ENCODE measurements at regions not wholly inside any gene's neighbourhood (a gene's known extent, or its start where the extent isn't known, plus 50 kb on each side); places are given as distances from the start of the nearest gene placed in this dataset.

DNA sequence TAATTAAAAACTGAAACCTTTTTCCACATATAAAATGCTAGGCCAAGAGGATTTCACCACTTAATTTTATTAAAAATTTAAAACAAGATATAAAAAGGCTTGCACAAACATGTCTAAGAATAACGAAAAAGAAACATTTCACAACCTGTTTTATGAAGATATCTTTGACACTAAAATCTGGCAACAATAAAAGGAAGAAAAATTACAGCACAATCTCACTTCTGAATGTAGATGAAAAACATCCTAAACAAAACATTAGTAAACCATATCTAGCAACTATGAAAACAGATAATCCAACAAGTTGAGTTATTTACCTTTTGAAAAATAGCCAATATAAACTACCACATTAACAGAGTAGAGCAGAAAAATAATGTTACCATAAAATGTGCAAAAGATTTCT is 185.4 kb upstream of the MMADHC start:
- Histone ChIP-seq H3K9me3 (replicated peaks; ENCODE audit: control insufficient read depth, insufficient read depth, low read depth, low read length) (no peaks in the 10 kb centered on the region), H2AFZ (ENCODE audit: low read depth, low read length) (no peak overlapping the region), H4K20me1 (replicated peaks; ENCODE audit: control insufficient read depth, insufficient read depth, low read length) (no peaks in the 10 kb centered on the region), H3K9me1 (ENCODE audit: control insufficient read depth, insufficient read depth, low read length) (no peaks in the 10 kb centered on the region), H3K9ac (ENCODE audit: insufficient read depth in 1 of 2, low read depth in 2 of 2, low read length in 2 of 2) (no peak overlapping the region), H3K4me3 (no peak overlapping the region), H3K27me3 (ENCODE audit: control insufficient read depth in 2 of 2, insufficient read depth in 2 of 2, low read length in 2 of 2) (no peaks in the 10 kb centered on the region), H3K4me2 (ENCODE audit: insufficient read depth, low read length) (no peak overlapping the region), H3K36me3 (ENCODE audit: control insufficient read depth, insufficient read depth, low read length) (no peaks in the 10 kb centered on the region), H3K79me2 (ENCODE audit: control insufficient read depth, insufficient read depth, low read length) (no peaks in the 10 kb centered on the region), H3K4me1 (replicated peaks in 1 of 2; ENCODE audit: control insufficient read depth in 2 of 2, insufficient read depth in 2 of 2, low read length in 2 of 2) (no peaks in the 10 kb centered on the region), H3K27ac (ENCODE audit: extremely low read depth, low read depth, low read length) (no peak overlapping the region)
- ChIA-PET POLR2A (no interaction called here), CTCF (ENCODE audit: low intra/inter-chr PET ratio) (no interaction called here)
- no TSS peak for BruUV-seq (replicated peaks)
- in situ Hi-C loops (cut with MboI) (no loop called here), intact Hi-C loops (cut with micrococcal nuclease) (no loop called here)
- ATAC-seq: no peak
- no peak for DNase-seq (ENCODE audit: extremely low read depth in 1 of 4, low spot score in 3 of 4)
- FAIRE-seq: no peak
- WGBS (ENCODE audit: insufficient coverage, low coverage, missing lambda C conversion rate): 0% methylated on average over 1 of the region's 1 CpG
- TF ChIP-seq TAL1 (IDR thresholded peaks at IDR 0.05) (no peak), PTTG1 (tag; IDR thresholded peaks at IDR 0.05; ENCODE audit: low read depth) (no peak), CHCHD3 (CRISPR knock-in tag; IDR thresholded peaks at IDR 0.05) (no peak), PYGO2 (tag; IDR thresholded peaks at IDR 0.05) (no peak), MAFF (IDR thresholded peaks at IDR 0.05; ENCODE audit: low read length) (no peak), MTF1 (CRISPR knock-in tag; IDR thresholded peaks at IDR 0.05; ENCODE audit: borderline replicate concordance) (no peak), DMBX1 (CRISPR knock-in tag; IDR thresholded peaks at IDR 0.05; ENCODE audit: borderline replicate concordance) (no peak)
- TF ChIP-seq, protein P1, sequence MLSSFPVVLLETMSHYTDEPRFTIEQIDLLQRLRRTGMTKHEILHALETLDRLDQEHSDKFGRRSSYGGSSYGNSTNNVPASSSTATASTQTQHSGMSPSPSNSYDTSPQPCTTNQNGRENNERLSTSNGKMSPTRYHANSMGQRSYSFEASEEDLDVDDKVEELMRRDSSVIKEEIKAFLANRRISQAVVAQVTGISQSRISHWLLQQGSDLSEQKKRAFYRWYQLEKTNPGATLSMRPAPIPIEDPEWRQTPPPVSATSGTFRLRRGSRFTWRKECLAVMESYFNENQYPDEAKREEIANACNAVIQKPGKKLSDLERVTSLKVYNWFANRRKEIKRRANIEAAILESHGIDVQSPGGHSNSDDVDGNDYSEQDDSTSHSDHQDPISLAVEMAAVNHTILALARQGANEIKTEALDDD (IDR thresholded peaks at IDR 0.05): no peak
- TF ChIP-seq, protein P2, sequence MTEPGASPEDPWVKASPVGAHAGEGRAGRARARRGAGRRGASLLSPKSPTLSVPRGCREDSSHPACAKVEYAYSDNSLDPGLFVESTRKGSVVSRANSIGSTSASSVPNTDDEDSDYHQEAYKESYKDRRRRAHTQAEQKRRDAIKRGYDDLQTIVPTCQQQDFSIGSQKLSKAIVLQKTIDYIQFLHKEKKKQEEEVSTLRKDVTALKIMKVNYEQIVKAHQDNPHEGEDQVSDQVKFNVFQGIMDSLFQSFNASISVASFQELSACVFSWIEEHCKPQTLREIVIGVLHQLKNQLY (CRISPR knock-in tag; conservative IDR thresholded peaks at IDR 0.05): no peak
- TF ChIP-seq, protein P3, sequence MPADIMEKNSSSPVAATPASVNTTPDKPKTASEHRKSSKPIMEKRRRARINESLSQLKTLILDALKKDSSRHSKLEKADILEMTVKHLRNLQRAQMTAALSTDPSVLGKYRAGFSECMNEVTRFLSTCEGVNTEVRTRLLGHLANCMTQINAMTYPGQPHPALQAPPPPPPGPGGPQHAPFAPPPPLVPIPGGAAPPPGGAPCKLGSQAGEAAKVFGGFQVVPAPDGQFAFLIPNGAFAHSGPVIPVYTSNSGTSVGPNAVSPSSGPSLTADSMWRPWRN (IDR thresholded peaks at IDR 0.05; ENCODE audit: low read depth): no peak
- TF ChIP-seq, protein P4, sequence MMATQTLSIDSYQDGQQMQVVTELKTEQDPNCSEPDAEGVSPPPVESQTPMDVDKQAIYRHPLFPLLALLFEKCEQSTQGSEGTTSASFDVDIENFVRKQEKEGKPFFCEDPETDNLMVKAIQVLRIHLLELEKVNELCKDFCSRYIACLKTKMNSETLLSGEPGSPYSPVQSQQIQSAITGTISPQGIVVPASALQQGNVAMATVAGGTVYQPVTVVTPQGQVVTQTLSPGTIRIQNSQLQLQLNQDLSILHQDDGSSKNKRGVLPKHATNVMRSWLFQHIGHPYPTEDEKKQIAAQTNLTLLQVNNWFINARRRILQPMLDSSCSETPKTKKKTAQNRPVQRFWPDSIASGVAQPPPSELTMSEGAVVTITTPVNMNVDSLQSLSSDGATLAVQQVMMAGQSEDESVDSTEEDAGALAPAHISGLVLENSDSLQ (IDR thresholded peaks at IDR 0.05): no peak
- TF ChIP-seq, protein P5, sequence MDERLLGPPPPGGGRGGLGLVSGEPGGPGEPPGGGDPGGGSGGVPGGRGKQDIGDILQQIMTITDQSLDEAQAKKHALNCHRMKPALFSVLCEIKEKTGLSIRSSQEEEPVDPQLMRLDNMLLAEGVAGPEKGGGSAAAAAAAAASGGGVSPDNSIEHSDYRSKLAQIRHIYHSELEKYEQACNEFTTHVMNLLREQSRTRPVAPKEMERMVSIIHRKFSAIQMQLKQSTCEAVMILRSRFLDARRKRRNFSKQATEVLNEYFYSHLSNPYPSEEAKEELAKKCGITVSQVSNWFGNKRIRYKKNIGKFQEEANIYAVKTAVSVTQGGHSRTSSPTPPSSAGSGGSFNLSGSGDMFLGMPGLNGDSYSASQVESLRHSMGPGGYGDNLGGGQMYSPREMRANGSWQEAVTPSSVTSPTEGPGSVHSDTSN (CRISPR knock-in tag; IDR thresholded peaks at IDR 0.05; ENCODE audit: low read depth): no peak
- TF ChIP-seq, protein P5 (tag; conservative IDR thresholded peaks at IDR 0.05; ENCODE audit: low read depth): no peak
- TF ChIP-seq, protein P6, sequence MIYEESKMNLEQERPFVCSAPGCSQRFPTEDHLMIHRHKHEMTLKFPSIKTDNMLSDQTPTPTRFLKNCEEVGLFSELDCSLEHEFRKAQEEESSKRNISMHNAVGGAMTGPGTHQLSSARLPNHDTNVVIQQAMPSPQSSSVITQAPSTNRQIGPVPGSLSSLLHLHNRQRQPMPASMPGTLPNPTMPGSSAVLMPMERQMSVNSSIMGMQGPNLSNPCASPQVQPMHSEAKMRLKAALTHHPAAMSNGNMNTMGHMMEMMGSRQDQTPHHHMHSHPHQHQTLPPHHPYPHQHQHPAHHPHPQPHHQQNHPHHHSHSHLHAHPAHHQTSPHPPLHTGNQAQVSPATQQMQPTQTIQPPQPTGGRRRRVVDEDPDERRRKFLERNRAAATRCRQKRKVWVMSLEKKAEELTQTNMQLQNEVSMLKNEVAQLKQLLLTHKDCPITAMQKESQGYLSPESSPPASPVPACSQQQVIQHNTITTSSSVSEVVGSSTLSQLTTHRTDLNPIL (CRISPR knock-in tag; IDR thresholded peaks at IDR 0.05): no peak

Data from K562 (cell line).